BJ (cell line): ENCODE measurements at regions not wholly inside any gene's neighbourhood (a gene's known extent, or its start where the extent isn't known, plus 50 kb on each side); places are given as distances from the start of the nearest gene placed in this dataset.

Experiments used
- CTCF ChIA-PET: fragments of 350-600 bp; formaldehyde crosslinking; extraction: SDS; loops from one replicate; lab custom pipeline; 2021; ENCODE audit warnings: antibody characterized with exemption, inconsistent platforms; lab: Yijun Ruan, JAX
- POLR2A ChIA-PET: fragments of 300-600 bp; sonication (Branson Sonifier 250); formaldehyde crosslinking; extraction: SDS; loops from one replicate; lab custom pipeline; 2021; ENCODE audit warnings: antibody characterized with exemption; lab: Charles Lee
- DNase-seq: peaks from one replicate; pipeline ENCODE4 v3.0.0-alpha.2; 2011; ENCODE audit warnings: low read depth
- H3K27me3 ChIP-seq: 2 replicates; pipeline ENCODE4 v1.6.0; 2011; ENCODE audit warnings: low read length; ENCODE audit not compliant: control insufficient read depth, insufficient read depth
- H3K36me3 ChIP-seq: 2 replicates; pipeline ENCODE4 v1.5.1; 2011; ENCODE audit warnings: low read length; ENCODE audit not compliant: control insufficient read depth, insufficient read depth
- H3K4me3 ChIP-seq: 2 replicates; pipeline ENCODE4 v1.5.1; 2011; ENCODE audit warnings: low read depth, mild to moderate bottlenecking, control low read depth, low read length
- CTCF ChIP-seq: IDR thresholded peaks from 2 replicates; pipeline ENCODE4 v1.5.1; 2011; ENCODE audit warnings: low read depth, mild to moderate bottlenecking, control low read depth, inconsistent platforms, low read length, moderate library complexity; ENCODE audit not compliant: insufficient read depth

- no peak for TF ChIP-seq CTCF
- no peak for DNase-seq
- CTCF ChIA-PET, result interaction anchor here (0.7 to 3.4 kb wide), 13 partner anchors 12 to 748 kb away, joined by 3 to 49 read pairs (median 7); no protein-coding TSS in a partner anchor
- POLR2A ChIA-PET, result no interaction called here
- Histone ChIP-seq H3K4me3 (no peak overlapping the region), H3K27me3 (no peaks in the 10 kb centered on the region), H3K36me3 (no peaks in the 10 kb centered on the region)
Measured at GRCh38 chrX:25143596-25143995, 127.8 kb upstream of the ARX start.

GRCh38 chrX:25141684-25142083 lies 125.9 kb upstream of the ARX start:
- Histone ChIP-seq H3K4me3 (no peak overlapping the region), H3K27me3 (no peaks in the 10 kb centered on the region), H3K36me3 (no peaks in the 10 kb centered on the region)
- no peak for TF ChIP-seq CTCF
- ChIA-PET POLR2A (no interaction called here), CTCF (interaction anchor here (3.4 kb wide), 1 partner anchor 303 kb away, joined by 49 read pairs; no protein-coding TSS in a partner anchor)
- DNase-seq, result no peak

GRCh38 chrX:25131055-25131454 lies 115.3 kb upstream of the ARX start:
- no peaks in the 10 kb centered on the region for H3K27me3 ChIP-seq
- no peak overlapping the region for H3K4me3 ChIP-seq
- TF ChIP-seq CTCF, result no peak
- ChIA-PET POLR2A (no interaction called here), CTCF (interaction anchor here (2.2 kb wide), 1 partner anchor 12 kb away, joined by 10 read pairs; no protein-coding TSS in a partner anchor)
- no peak for DNase-seq
- no peaks in the 10 kb centered on the region for H3K36me3 ChIP-seq

GRCh38 chrX:25130619-25131018 lies 114.9 kb upstream of the ARX start:
- ChIA-PET CTCF (no interaction called here), POLR2A (no interaction called here)
- no peak for DNase-seq
- Histone ChIP-seq H3K27me3 (no peaks in the 10 kb centered on the region), H3K36me3 (no peaks in the 10 kb centered on the region), H3K4me3 (no peak overlapping the region)
- no peak for TF ChIP-seq CTCF

- CTCF ChIA-PET, result no interaction called here
- no peak for DNase-seq
- POLR2A ChIA-PET, result no interaction called here
- H3K27me3 ChIP-seq, result no peaks in the 10 kb centered on the region
- no peak for TF ChIP-seq CTCF
- no peak overlapping the region for H3K4me3 ChIP-seq
- no peaks in the 10 kb centered on the region for H3K36me3 ChIP-seq
Measured at GRCh38 chrX:25125483-25125882, 109.7 kb upstream of the ARX start.
